ENCODE measurements at regions not wholly inside any gene's neighbourhood (a gene's known extent, or its start where the extent isn't known, plus 50 kb on each side); places are given as distances from the start of the nearest gene placed in this dataset.
A peak's percentile ranks its signal among the peaks of the same experiment; 100 is the strongest.

- Histone ChIP-seq H3K27me3 (replicated peaks; ENCODE audit: control insufficient read depth, insufficient read depth, low read length) (peaks cover 5% of the 10 kb centered on the region), H3K4me3 (ENCODE audit: low read length) (no peak overlapping the region), H3K9ac (ENCODE audit: low read length) (no peak overlapping the region), H3K9me3 (ENCODE audit: control insufficient read depth, low read length) (peaks cover 15% of the 10 kb centered on the region), H3K36me3 (ENCODE audit: control insufficient read depth, insufficient read depth, low read length, severe bottlenecking) (no peaks in the 10 kb centered on the region), H3K4me1 (ENCODE audit: control insufficient read depth, insufficient read depth, low read length) (no peaks in the 10 kb centered on the region)
- no peak for DNase-seq (ENCODE audit: low read depth)
Measured at GRCh38 chr2:200165687-200166086, 140.8 kb upstream of the SPATS2L start.

- H3K4me1 ChIP-seq (ENCODE audit: control insufficient read depth, insufficient read depth, low read length): peaks cover 7% of the 10 kb centered on the region
Measured at GRCh38 chr2:200168641-200169555, 137.6 kb upstream of the SPATS2L start.

GRCh38 chr2:200170221-200170620 lies 136.3 kb upstream of the SPATS2L start:
- H3K9ac ChIP-seq (ENCODE audit: low read length): no peak overlapping the region
- DNase-seq (ENCODE audit: low read depth): no peak
- H3K36me3 ChIP-seq (ENCODE audit: control insufficient read depth, insufficient read depth, low read length, severe bottlenecking): no peaks in the 10 kb centered on the region
- no peak overlapping the region for H3K4me3 ChIP-seq (ENCODE audit: low read length)
- peaks cover 5% of the 10 kb centered on the region for H3K27me3 ChIP-seq (replicated peaks; ENCODE audit: control insufficient read depth, insufficient read depth, low read length)
- H3K4me1 ChIP-seq (ENCODE audit: control insufficient read depth, insufficient read depth, low read length): peaks cover 7% of the 10 kb centered on the region
- H3K9me3 ChIP-seq (ENCODE audit: control insufficient read depth, low read length): peaks cover 12% of the 10 kb centered on the region

More at GRCh38 chr2:200168641-200169555, 137.6 kb upstream of the SPATS2L start:
- peak; percentile 39 for DNase-seq (ENCODE audit: low read depth)
- no peaks in the 10 kb centered on the region for H3K36me3 ChIP-seq (ENCODE audit: control insufficient read depth, insufficient read depth, low read length, severe bottlenecking)
- H3K27me3 ChIP-seq (replicated peaks; ENCODE audit: control insufficient read depth, insufficient read depth, low read length): peaks cover 5% of the 10 kb centered on the region
- H3K9ac ChIP-seq (ENCODE audit: low read length): no peak overlapping the region
- H3K4me3 ChIP-seq (ENCODE audit: low read length): no peak overlapping the region
- H3K9me3 ChIP-seq (ENCODE audit: control insufficient read depth, low read length): peaks cover 15% of the 10 kb centered on the region

GRCh38 chr2:200171731-200172482 lies 134.6 kb upstream of the SPATS2L start:
- no peak overlapping the region for H3K9ac ChIP-seq (ENCODE audit: low read length)
- H3K9me3 ChIP-seq (ENCODE audit: control insufficient read depth, low read length): no peaks in the 10 kb centered on the region
- H3K27me3 ChIP-seq (replicated peaks; ENCODE audit: control insufficient read depth, insufficient read depth, low read length): peaks cover 5% of the 10 kb centered on the region
- peak; percentile 36 for DNase-seq (ENCODE audit: low read depth)
- H3K4me1 ChIP-seq (ENCODE audit: control insufficient read depth, insufficient read depth, low read length): peaks cover 7% of the 10 kb centered on the region
- H3K36me3 ChIP-seq (ENCODE audit: control insufficient read depth, insufficient read depth, low read length, severe bottlenecking): no peaks in the 10 kb centered on the region
- H3K4me3 ChIP-seq (ENCODE audit: low read length): no peak overlapping the region

GRCh38 chr2:200172521-200172920 lies 134.0 kb upstream of the SPATS2L start:
- no peak overlapping the region for H3K4me3 ChIP-seq (ENCODE audit: low read length)
- peaks cover 3% of the 10 kb centered on the region for H3K27me3 ChIP-seq (replicated peaks; ENCODE audit: control insufficient read depth, insufficient read depth, low read length)
- no peaks in the 10 kb centered on the region for H3K9me3 ChIP-seq (ENCODE audit: control insufficient read depth, low read length)
- no peaks in the 10 kb centered on the region for H3K36me3 ChIP-seq (ENCODE audit: control insufficient read depth, insufficient read depth, low read length, severe bottlenecking)
- H3K4me1 ChIP-seq (ENCODE audit: control insufficient read depth, insufficient read depth, low read length): peaks cover 7% of the 10 kb centered on the region
- no peak for DNase-seq (ENCODE audit: low read depth)
- no peak overlapping the region for H3K9ac ChIP-seq (ENCODE audit: low read length)

- Histone ChIP-seq H3K27me3 (replicated peaks; ENCODE audit: control insufficient read depth, insufficient read depth, low read length) (no peaks in the 10 kb centered on the region), H3K9me3 (ENCODE audit: control insufficient read depth, low read length) (no peaks in the 10 kb centered on the region), H3K4me1 (ENCODE audit: control insufficient read depth, insufficient read depth, low read length) (peaks cover 11% of the 10 kb centered on the region), H3K9ac (ENCODE audit: low read length) (no peak overlapping the region), H3K4me3 (ENCODE audit: low read length) (no peak overlapping the region), H3K36me3 (ENCODE audit: control insufficient read depth, insufficient read depth, low read length, severe bottlenecking) (no peaks in the 10 kb centered on the region)
- peak; percentile 83 for DNase-seq (ENCODE audit: low read depth)
Measured at GRCh38 chr2:200172944-200173581, 133.4 kb upstream of the SPATS2L start.

- no peaks in the 10 kb centered on the region for H3K9me3 ChIP-seq (ENCODE audit: control insufficient read depth, low read length)
- H3K27me3 ChIP-seq (replicated peaks; ENCODE audit: control insufficient read depth, insufficient read depth, low read length): peaks cover under 1% of the 10 kb centered on the region
- no peak for DNase-seq (ENCODE audit: low read depth)
- no peak overlapping the region for H3K4me3 ChIP-seq (ENCODE audit: low read length)
- peaks cover 11% of the 10 kb centered on the region for H3K4me1 ChIP-seq (ENCODE audit: control insufficient read depth, insufficient read depth, low read length)
- no peaks in the 10 kb centered on the region for H3K36me3 ChIP-seq (ENCODE audit: control insufficient read depth, insufficient read depth, low read length, severe bottlenecking)
- H3K9ac ChIP-seq (ENCODE audit: low read length): no peak overlapping the region
Measured at GRCh38 chr2:200173691-200174090, 132.8 kb upstream of the SPATS2L start.

GRCh38 chr2:200174433-200175216 lies 131.9 kb upstream of the SPATS2L start:
- DNase-seq (ENCODE audit: low read depth): no peak
- H3K4me1 ChIP-seq (ENCODE audit: control insufficient read depth, insufficient read depth, low read length): peaks cover 11% of the 10 kb centered on the region
- H3K9me3 ChIP-seq (ENCODE audit: control insufficient read depth, low read length): no peaks in the 10 kb centered on the region
- no peaks in the 10 kb centered on the region for H3K36me3 ChIP-seq (ENCODE audit: control insufficient read depth, insufficient read depth, low read length, severe bottlenecking)
- no peak overlapping the region for H3K9ac ChIP-seq (ENCODE audit: low read length)
- no peak overlapping the region for H3K4me3 ChIP-seq (ENCODE audit: low read length)
- peaks cover 3% of the 10 kb centered on the region for H3K27me3 ChIP-seq (replicated peaks; ENCODE audit: control insufficient read depth, insufficient read depth, low read length)

GRCh38 chr2:200177971-200178911 lies 128.3 kb upstream of the SPATS2L start:
- peaks cover 28% of the 10 kb centered on the region for H3K27me3 ChIP-seq (replicated peaks; ENCODE audit: control insufficient read depth, insufficient read depth, low read length)
- H3K9ac ChIP-seq (ENCODE audit: low read length): no peak overlapping the region
- H3K36me3 ChIP-seq (ENCODE audit: control insufficient read depth, insufficient read depth, low read length, severe bottlenecking): no peaks in the 10 kb centered on the region
- H3K4me3 ChIP-seq (ENCODE audit: low read length): no peak overlapping the region
- peak; percentile 22 for DNase-seq (ENCODE audit: low read depth)
- H3K9me3 ChIP-seq (ENCODE audit: control insufficient read depth, low read length): no peaks in the 10 kb centered on the region
- H3K4me1 ChIP-seq (ENCODE audit: control insufficient read depth, insufficient read depth, low read length): peaks cover 10% of the 10 kb centered on the region

- DNase-seq (ENCODE audit: low read depth): no peak
- Histone ChIP-seq H3K36me3 (ENCODE audit: control insufficient read depth, insufficient read depth, low read length, severe bottlenecking) (no peaks in the 10 kb centered on the region), H3K4me3 (ENCODE audit: low read length) (no peak overlapping the region), H3K9ac (ENCODE audit: low read length) (no peak overlapping the region), H3K9me3 (ENCODE audit: control insufficient read depth, low read length) (no peaks in the 10 kb centered on the region), H3K27me3 (replicated peaks; ENCODE audit: control insufficient read depth, insufficient read depth, low read length) (peaks cover 28% of the 10 kb centered on the region), H3K4me1 (ENCODE audit: control insufficient read depth, insufficient read depth, low read length) (peaks cover 4% of the 10 kb centered on the region)
Measured at GRCh38 chr2:200179151-200179550, 127.3 kb upstream of the SPATS2L start.
